RKO (cell line): ENCODE measurements at regions not wholly inside any gene's neighbourhood (a gene's known extent, or its start where the extent isn't known, plus 50 kb on each side); places are given as distances from the start of the nearest gene placed in this dataset.

Source experiments
- DNase-seq: peaks from one replicate; pipeline ENCODE4 v3.0.0-alpha.2; 2016; ENCODE audit warnings: low spot score

DNA sequence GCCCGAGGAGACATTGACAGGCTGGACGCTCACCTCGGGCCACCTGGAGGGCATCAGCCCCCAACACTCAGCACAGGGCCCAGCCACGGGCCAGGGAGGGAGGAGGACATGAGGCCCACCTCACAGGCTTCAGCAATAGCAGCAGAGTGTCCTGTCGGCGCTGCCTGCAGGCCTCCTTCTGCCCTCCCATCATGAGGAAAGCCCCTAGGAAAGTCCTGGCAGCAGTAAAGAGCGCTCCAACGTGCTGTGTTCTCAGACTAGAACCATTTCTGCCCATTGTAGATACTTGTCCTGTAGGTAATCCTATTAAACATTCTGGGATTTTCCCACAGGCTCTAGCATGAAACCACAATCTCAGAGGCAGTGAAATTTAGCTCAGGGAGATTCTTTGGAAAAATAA is 62.0 kb upstream of the GALNT2 start:
- DNase-seq = no peak

DNA sequence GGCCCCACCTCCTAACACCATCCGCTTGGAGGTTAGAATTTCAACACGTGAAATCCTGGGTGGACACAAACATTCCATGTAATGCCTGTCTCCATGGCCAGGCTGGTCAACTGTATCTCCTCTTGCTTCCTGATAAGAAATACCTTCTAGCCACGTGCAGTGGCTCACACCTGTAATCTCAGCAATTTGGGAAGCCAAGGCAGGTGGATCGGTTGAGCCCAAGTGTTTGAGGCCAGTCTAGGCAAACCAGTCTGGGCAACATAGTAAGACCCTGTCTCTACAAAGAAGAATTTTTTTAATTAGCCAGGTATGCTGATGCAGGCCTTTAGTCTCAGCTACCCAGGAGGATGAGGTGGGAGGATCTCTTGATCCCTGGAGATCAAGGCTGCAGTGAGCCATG is 58.3 kb upstream of the GALNT2 start:
- no peak for DNase-seq

DNA sequence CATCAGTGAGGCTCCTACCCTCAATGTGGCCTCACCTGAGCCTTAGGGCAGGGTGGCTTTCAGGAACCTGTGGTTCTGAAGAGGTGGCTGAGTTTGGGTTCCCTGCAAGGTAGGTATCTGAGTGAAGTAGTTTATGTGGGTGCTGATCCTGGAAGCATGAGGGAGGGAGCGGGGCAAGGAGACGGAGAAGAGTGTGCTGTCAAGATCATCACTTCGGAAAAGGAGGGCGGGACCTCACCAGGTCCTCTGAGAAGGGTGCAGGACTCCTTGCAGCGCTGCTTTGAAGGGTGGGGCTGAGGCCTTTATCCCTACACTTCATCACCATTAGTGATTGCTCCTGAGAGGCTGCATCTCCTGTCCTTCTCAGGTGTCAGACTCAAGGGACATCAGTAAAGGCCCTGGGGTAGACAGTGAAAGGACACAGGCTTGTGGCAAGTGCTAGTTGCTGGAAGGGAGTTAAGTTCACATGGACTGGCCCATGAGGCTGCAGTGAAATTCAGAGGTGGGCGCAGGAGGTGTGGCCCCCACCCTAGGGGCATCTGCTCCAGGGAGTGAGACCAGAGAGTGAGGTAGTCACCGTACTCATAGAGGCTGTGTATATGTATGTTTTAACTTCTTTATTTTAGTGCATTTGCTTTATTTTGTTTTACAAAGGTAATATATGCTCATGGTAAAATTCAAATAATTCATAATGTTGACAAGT is 57.3 kb upstream of the GALNT2 start:
- DNase-seq = no peak

DNA sequence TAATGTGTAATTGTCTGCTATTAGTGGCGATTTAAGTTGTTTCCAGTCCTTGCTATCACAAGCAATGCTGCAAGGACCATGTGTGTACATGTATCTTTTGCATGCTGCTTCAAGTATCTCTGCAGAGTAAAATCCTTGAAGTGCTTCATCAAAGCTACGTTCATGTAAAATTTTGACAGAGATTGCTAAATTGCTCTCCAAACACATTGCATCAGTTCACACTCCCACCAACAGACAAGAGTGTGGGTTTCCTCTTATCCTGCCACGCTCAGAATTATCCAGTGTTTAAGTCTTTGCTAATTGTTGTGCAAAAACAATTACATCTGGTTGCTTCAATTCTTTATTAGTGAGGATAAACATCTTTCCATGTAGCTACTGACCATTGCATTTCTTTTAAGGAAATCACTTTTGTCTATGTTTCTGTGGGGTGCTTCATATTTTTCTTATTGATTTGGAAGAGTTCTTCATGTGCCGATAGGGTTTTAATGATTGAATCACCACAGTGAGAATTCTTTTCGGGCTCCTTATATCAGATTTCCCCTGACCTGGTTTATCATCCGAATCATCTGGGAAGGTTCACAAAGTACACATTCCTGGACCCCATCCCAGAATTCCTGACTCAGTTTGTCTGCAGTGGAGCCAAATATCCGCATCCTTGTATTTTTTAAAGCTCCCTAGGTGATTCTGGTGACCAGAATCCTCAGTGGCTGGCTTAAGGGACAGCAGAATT is 56.3 kb upstream of the GALNT2 start:
- DNase-seq = no peak

DNA sequence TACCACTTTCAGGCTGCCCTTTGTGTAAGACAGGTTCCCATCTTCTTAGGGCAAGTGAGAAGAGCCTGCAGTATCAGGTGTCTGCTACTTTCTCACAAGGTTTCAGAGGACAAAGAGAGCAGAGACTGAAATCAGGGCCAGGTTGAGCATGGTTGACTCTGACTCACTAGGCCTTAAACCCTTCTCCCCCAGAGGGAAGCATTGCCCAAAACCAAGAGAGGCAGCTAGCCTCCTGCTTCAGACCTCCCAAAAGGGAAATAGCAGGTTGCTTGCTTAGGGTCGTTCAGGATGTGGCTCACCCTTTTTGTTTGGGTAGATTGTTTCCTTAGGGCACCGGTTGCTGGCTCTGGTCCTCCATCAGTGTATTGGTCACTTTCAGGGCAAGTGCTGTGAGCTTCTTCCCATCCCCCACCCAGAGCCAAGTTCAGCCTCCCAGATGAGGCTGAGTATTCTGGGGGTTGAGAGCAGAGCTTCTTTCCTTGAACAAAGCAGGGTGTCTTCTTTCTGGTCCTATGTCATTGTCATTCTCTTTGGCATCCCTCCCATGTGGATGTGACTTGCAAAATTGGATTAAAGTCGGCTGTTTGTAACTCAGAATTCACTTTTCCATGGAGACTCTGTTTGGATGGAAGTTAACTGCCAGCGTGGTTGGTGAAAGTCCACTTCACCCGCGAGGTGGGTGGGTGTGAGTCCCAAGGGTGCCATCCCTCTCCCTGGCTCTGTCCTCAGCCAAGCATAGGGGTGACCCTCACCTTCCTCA is 55.5 kb upstream of the GALNT2 start:
- DNase-seq = no peak

DNA sequence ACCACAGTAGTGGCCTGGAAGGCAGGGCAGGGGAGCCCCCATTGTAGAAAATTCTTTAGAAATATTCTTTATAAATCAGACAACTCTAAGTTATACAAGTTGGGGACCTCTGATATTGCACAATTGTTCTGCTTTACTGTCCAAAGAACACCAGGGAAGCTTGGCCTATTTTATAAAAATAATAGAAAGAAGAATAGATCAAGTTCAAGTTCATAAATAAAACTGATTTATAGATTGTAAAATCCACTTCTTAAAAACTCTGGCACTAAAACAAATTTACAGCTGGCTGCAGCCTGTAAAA is 55.0 kb upstream of the GALNT2 start:
- DNase-seq = no peak

DNA sequence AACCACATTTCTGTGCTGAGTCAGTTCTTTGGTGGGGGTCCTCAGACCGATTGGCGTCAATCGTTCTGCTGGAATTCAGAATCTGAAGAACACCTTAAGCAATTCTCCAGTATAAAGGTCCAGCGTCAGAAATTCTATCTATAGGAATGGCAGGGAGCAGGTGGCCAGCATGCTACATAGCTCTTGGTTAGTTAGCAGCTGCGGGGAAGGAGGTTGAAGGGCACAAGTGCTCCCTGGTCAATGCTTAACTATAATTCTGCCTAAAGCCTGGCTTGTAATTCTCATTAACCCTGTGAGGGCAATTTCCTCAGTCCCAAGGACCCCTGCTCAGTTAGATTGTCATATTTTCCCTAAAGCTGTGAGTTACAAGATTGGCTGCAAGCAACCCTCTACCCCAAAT is 54.3 kb upstream of the GALNT2 start:
- no peak for DNase-seq

DNA sequence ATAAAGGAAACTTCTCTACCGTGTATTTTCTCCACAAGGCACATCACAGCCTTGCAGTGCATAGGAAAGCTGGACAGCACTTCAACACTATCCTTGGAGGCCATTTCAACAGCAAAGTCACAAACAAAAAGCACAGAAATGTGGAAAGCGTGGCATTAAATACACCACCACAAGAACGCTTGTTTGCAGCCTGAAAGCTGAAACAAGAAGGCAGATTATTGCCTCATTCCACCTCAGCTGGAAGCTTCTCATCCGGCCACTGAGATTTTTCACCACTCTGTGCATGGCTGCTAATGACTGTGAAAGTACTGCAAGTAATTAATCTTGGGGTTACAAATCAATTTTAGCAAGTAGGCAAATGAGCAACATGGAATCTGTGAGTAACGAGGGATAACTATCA is 50.9 kb upstream of the GALNT2 start:
- no peak for DNase-seq
